H1 (cell line): ENCODE measurements at regions not wholly inside any gene's neighbourhood (a gene's known extent, or its start where the extent isn't known, plus 50 kb on each side); places are given as distances from the start of the nearest gene placed in this dataset.

Source experiments
- CTCF ChIA-PET: fragments of 300-600 bp; sonication (Branson Sonifier 250); formaldehyde crosslinking; loops from one replicate; lab custom pipeline; 2021; ENCODE audit not compliant: partially characterized antibody; lab: Charles Lee
- POLR2A ChIA-PET: fragments of 300-600 bp; sonication (Branson Sonifier 250); formaldehyde crosslinking; loops from one replicate; lab custom pipeline; 2021; ENCODE audit warnings: inconsistent platforms; ENCODE audit not compliant: partially characterized antibody; lab: Charles Lee
- DNase-seq, 2 experiments: peaks; one replicate each; pipeline versions ENCODE4 v3.0.0 to v3.0.0-alpha.2; 2010 to 2022; ENCODE audit warnings: low spot score in 2 of 2, low read depth in 1 of 2, mixed read lengths in 1 of 2
- FAIRE-seq: peaks from 2 replicates; lab custom pipeline; 2011; peaks lifted over from hg19 to GRCh38; lab: Jason Lieb, UNC
- H2AFZ ChIP-seq: 2 replicates; pipeline ENCODE4 v1.8.1; 2012; ENCODE audit warnings: low read length, inconsistent platforms
- H2AK5ac ChIP-seq: 2 replicates; pipeline ENCODE4 v1.6.1; 2013; ENCODE audit warnings: low read depth, low read length
- H2BK120ac ChIP-seq: replicated peaks from 2 replicates; pipeline ENCODE3; 2013; ENCODE audit warnings: low read depth, low read length, inconsistent platforms
- H2BK12ac ChIP-seq: 2 replicates; pipeline ENCODE4 v1.6.1; 2013; ENCODE audit warnings: low read depth, low read length
- H2BK15ac ChIP-seq: 2 replicates; pipeline ENCODE4 v1.6.1; 2013; ENCODE audit warnings: low read length
- H2BK20ac ChIP-seq: 2 replicates; pipeline ENCODE4 v1.6.1; 2013; ENCODE audit warnings: low read length
- H2BK5ac ChIP-seq: 2 replicates; pipeline ENCODE4 v1.6.1; 2013; ENCODE audit warnings: low read depth, low read length
- H3K14ac ChIP-seq: 2 replicates; pipeline ENCODE4 v1.6.1; 2013; ENCODE audit warnings: inconsistent platforms; ENCODE audit not compliant: insufficient read length
- H3K18ac ChIP-seq: 2 replicates; pipeline ENCODE4 v1.6.1; 2013; ENCODE audit warnings: low read length; ENCODE audit errors: extremely low read depth
- H3K23ac ChIP-seq: 2 replicates; pipeline ENCODE4 v1.6.1; 2013; ENCODE audit warnings: inconsistent platforms; ENCODE audit not compliant: insufficient read length
- H3K23me2 ChIP-seq: 2 replicates; pipeline ENCODE4 v1.6.1; 2013; ENCODE audit warnings: low read depth, low read length
- H3K27ac ChIP-seq: 2 replicates; pipeline ENCODE4 v1.6.1; 2011; ENCODE audit warnings: low read depth, low read length, inconsistent platforms
- H3K27me3 ChIP-seq, 4 experiments: replicated peaks in 1 of 4; 1 replicate in 1 of 4; 2 replicates in 3 of 4; pipeline versions ENCODE4 v1.6.1 to v1.8.1; 2011 to 2013; ENCODE audit warnings: low read length in 3 of 4, mild to moderate bottlenecking in 3 of 4, inconsistent platforms in 2 of 4, mixed read lengths in 2 of 4, moderate library complexity in 1 of 4; ENCODE audit not compliant: control insufficient read depth in 3 of 4, insufficient read depth in 3 of 4; ENCODE audit errors: extremely low read depth in 1 of 4
- H3K36me3 ChIP-seq, 4 experiments: 2 replicates each; pipeline versions ENCODE4 v1.6.1 to v1.8.1; 2011 to 2013; ENCODE audit warnings: mild to moderate bottlenecking in 4 of 4, low read length in 3 of 4, moderate library complexity in 2 of 4, control low read depth in 1 of 4, inconsistent platforms in 1 of 4; ENCODE audit not compliant: insufficient read depth in 4 of 4, control insufficient read depth in 2 of 4
- H3K4ac ChIP-seq: replicated peaks from 2 replicates; pipeline ENCODE3; 2013; ENCODE audit warnings: low read length, low read depth, mixed read lengths, inconsistent platforms; ENCODE audit not compliant: insufficient read length
- H3K4me1 ChIP-seq, 4 experiments: replicated peaks in 1 of 4; 1 replicate in 1 of 4; 2 replicates in 3 of 4; pipeline versions ENCODE4 v1.6.1 to v1.8.1; 2011 to 2013; ENCODE audit warnings: low read length in 3 of 4, inconsistent platforms in 2 of 4, mixed read lengths in 1 of 4; ENCODE audit not compliant: insufficient read depth in 4 of 4, control insufficient read depth in 3 of 4
- H3K4me2 ChIP-seq, 2 experiments: 2 replicates each; pipeline versions ENCODE4 v1.6.1 to v1.8.1; 2011 to 2013; ENCODE audit warnings: low read depth in 2 of 2, low read length in 2 of 2, control low read depth in 1 of 2, inconsistent platforms in 1 of 2, mild to moderate bottlenecking in 1 of 2; ENCODE audit not compliant: insufficient read depth in 1 of 2
- H3K4me3 ChIP-seq, 4 experiments: fragments of 200-600, 300-600 bp in 1 of 4; sonication (generic), shearing (Covaris generic), sonication (Bioruptor Twin) in 1 of 4; 2 replicates each; pipeline versions ENCODE4 v1.5.1 to v1.8.1; 2011 to 2016; ENCODE audit warnings: low read length in 4 of 4, low read depth in 3 of 4, control low read depth in 2 of 4, inconsistent platforms in 2 of 4, mild to moderate bottlenecking in 2 of 4, mixed read lengths in 1 of 4, moderate library complexity in 1 of 4; ENCODE audit not compliant: insufficient read depth in 2 of 4; ENCODE audit errors: extremely low read depth in 1 of 4
- H3K56ac ChIP-seq: replicated peaks from 2 replicates; pipeline ENCODE3; 2013; ENCODE audit warnings: low read depth, mild to moderate bottlenecking, mixed read lengths, low read length, inconsistent platforms; ENCODE audit not compliant: insufficient read length
- H3K79me1 ChIP-seq: 2 replicates; pipeline ENCODE4 v1.6.1; 2013; ENCODE audit warnings: low read depth, low read length, control low read depth
- H3K79me2 ChIP-seq, 2 experiments: 2 replicates each; pipeline versions ENCODE4 v1.6.1 to v1.8.1; 2012 to 2013; ENCODE audit warnings: low read length in 2 of 2, mild to moderate bottlenecking in 2 of 2, inconsistent platforms in 1 of 2; ENCODE audit not compliant: insufficient read depth in 2 of 2, control insufficient read depth in 1 of 2
- H3K9ac ChIP-seq, 4 experiments: replicated peaks in 1 of 4; 1 replicate in 1 of 4; 2 replicates in 3 of 4; pipeline versions ENCODE4 v1.6.1 to v1.8.1; 2011 to 2013; ENCODE audit warnings: low read depth in 3 of 4, low read length in 3 of 4, control low read depth in 2 of 4, mild to moderate bottlenecking in 2 of 4, moderate library complexity in 2 of 4, inconsistent platforms in 1 of 4; ENCODE audit errors: extremely low read depth in 1 of 4
- H3K9me3 ChIP-seq, 2 experiments: 2 replicates each; pipeline versions ENCODE4 v1.6.1 to v1.8.1; 2012 to 2013; ENCODE audit warnings: mild to moderate bottlenecking in 2 of 2, moderate library complexity in 2 of 2, control low read depth in 1 of 2, inconsistent platforms in 1 of 2, low read depth in 1 of 2, low read length in 1 of 2, mixed read lengths in 1 of 2; ENCODE audit not compliant: insufficient read depth in 2 of 2
- H4K20me1 ChIP-seq, 2 experiments: replicated peaks in 1 of 2; 2 replicates each; pipeline versions ENCODE3 to v1.8.1; 2011 to 2013; ENCODE audit warnings: inconsistent platforms in 2 of 2, low read length in 2 of 2, mild to moderate bottlenecking in 1 of 2; ENCODE audit not compliant: insufficient read depth in 2 of 2, control insufficient read depth in 1 of 2
- H4K5ac ChIP-seq: 2 replicates; pipeline ENCODE4 v1.6.1; 2013; ENCODE audit warnings: low read length, low read depth, mixed read lengths, inconsistent platforms; ENCODE audit not compliant: insufficient read length
- H4K8ac ChIP-seq: 2 replicates; pipeline ENCODE4 v1.8.0; 2013; ENCODE audit warnings: mild to moderate bottlenecking, moderate library complexity, low read length, inconsistent platforms; ENCODE audit not compliant: insufficient read depth; ENCODE audit errors: extremely low read depth
- H4K91ac ChIP-seq: replicated peaks from 2 replicates; pipeline ENCODE3; 2013; ENCODE audit warnings: low read length, mixed read lengths, inconsistent platforms; ENCODE audit not compliant: insufficient read length
- BACH1 ChIP-seq: IDR thresholded peaks from 2 replicates; pipeline ENCODE4 v1.6.1; 2012; ENCODE audit warnings: low read length, improper control_type of control experiment
- RAD21 ChIP-seq, 2 experiments: IDR thresholded peaks in 1 of 2; conservative IDR thresholded peaks in 1 of 2; 2 replicates each; pipeline ENCODE4 v1.6.1; 2011; ENCODE audit warnings: low read depth in 2 of 2, low read length in 2 of 2, improper control_type of control experiment in 1 of 2, inconsistent platforms in 1 of 2, mild to moderate bottlenecking in 1 of 2, moderate library complexity in 1 of 2
- SIN3A ChIP-seq, 2 experiments: IDR thresholded peaks in 1 of 2; conservative IDR thresholded peaks in 1 of 2; 2 replicates each; pipeline ENCODE4 v1.6.1; 2011 to 2012; ENCODE audit warnings: low read length in 2 of 2, improper control_type of control experiment in 1 of 2, low read depth in 1 of 2, mild to moderate bottlenecking in 1 of 2

GRCh38 chr9:73294336-73294735 is 142.7 kb downstream of the ANXA1 start (continued):
- TF ChIP-seq RAD21 (IDR thresholded peaks at IDR 0.05 in 1 of 2, conservative IDR thresholded peaks at IDR 0.05 in 1 of 2; ENCODE audit: low read depth in 2 of 2, low read length in 2 of 2) (no peak), BACH1 (no peak)

DNA sequence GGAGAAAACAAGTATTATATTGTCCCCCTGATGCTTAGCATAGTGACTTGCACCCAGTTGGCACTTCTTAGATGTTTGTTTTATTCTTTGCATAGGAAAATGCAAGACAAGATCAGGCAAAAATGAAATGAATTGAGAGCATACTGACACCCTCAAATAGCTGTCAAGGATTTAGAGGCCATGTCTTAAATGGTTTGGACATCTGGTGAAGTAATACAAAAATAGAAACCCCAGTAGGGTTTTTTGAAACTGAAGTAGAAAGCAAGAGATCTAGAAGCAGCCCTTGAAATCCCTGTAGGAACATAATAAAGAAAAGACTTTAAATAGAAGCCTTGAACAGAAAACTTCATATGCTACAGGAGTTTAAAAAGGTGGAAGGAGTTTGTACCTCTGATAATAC is 174.3 kb downstream of the ANXA1 start:
- no peak overlapping the region for H4K8ac ChIP-seq
- H2BK120ac ChIP-seq, result no peak overlapping the region
- no peak for DNase-seq
- no peak overlapping the region for H3K27ac ChIP-seq
- no peaks in the 10 kb centered on the region for H3K4me1 ChIP-seq
- H3K79me1 ChIP-seq, result no peaks in the 10 kb centered on the region
- H2BK20ac ChIP-seq, result no peak overlapping the region
- POLR2A ChIA-PET, result no interaction called here
- H3K23ac ChIP-seq, result no peak overlapping the region
- H3K4ac ChIP-seq, result no peak overlapping the region
- no peak overlapping the region for H3K18ac ChIP-seq
- H4K5ac ChIP-seq, result no peak overlapping the region
- H2AFZ ChIP-seq, result no peak overlapping the region
- no peak overlapping the region for H2BK15ac ChIP-seq
- H2BK5ac ChIP-seq, result no peak overlapping the region
- no peaks in the 10 kb centered on the region for H3K23me2 ChIP-seq
- TF ChIP-seq SIN3A (conservative IDR thresholded peaks at IDR 0.05 in 1 of 2, IDR thresholded peaks at IDR 0.05 in 1 of 2; ENCODE audit: low read depth in 1 of 2, low read length in 2 of 2), result no peak
- TF ChIP-seq, all 59 proteins: peak for 0
- Histone ChIP-seq H3K9ac (no peak overlapping the region), H3K4me3 (no peak overlapping the region), H4K91ac (no peak overlapping the region), H4K20me1 (no peaks in the 10 kb centered on the region), H3K79me2 (no peaks in the 10 kb centered on the region), H2BK12ac (no peak overlapping the region), H2AK5ac (no peak overlapping the region), H3K9me3 (no peaks in the 10 kb centered on the region), H3K14ac (no peak overlapping the region), H3K56ac (no peak overlapping the region), H3K27me3 (no peaks in the 10 kb centered on the region), H3K4me2 (no peak overlapping the region), H3K36me3 (no peaks in the 10 kb centered on the region)
- CTCF ChIA-PET, result no interaction called here
- no peak for FAIRE-seq
